HepG2 (cell line): ENCODE measurements at regions not wholly inside any gene's neighbourhood (a gene's known extent, or its start where the extent isn't known, plus 50 kb on each side); places are given as distances from the start of the nearest gene placed in this dataset.

Experiments used
- ATAC-seq: fragments of 200-7000 bp; cut with Tn5 transposase; 3 replicates; pipeline ENCODE4 v1.9.1; 2020; ENCODE audit warnings: mild to moderate bottlenecking, moderate library complexity
- BruUV-seq: library from RNA; stranded (reverse); fragments of 400-500 nt; replicated peaks from 2 replicates; lab custom pipeline; 2021; lab: Mats Ljungman, UMichigan
- CTCF ChIA-PET: fragments of 300-600 bp; formaldehyde crosslinking; extraction: SDS; loops from one replicate; lab custom pipeline; 2021; ENCODE audit warnings: low total read pairs, inconsistent platforms, low intra/inter-chr PET ratio; lab: Yijun Ruan, JAX
- POLR2A ChIA-PET: fragments of 350-600 bp; sonication (Branson Sonifier 250); formaldehyde crosslinking; loops from one replicate; lab custom pipeline; 2020; ENCODE audit warnings: antibody characterized with exemption, inconsistent platforms; lab: Yijun Ruan, JAX
- DNase-seq: peaks from one replicate; pipeline ENCODE4 v3.0.0-alpha.2; 2015; ENCODE audit warnings: low spot score
- FAIRE-seq: peaks from 3 replicates; lab custom pipeline; 2011; peaks lifted over from hg19 to GRCh38; lab: Jason Lieb, UNC
- H2AFZ ChIP-seq: one replicate; pipeline ENCODE4 v1.6.1; 2011; ENCODE audit warnings: low read length, inconsistent platforms
- H3K27ac ChIP-seq: fragments of 300-600 bp; 3 replicates; pipeline ENCODE4 v1.8.0; 2011; ENCODE audit warnings: mixed run types, mild to moderate bottlenecking, mixed read lengths, low read length, inconsistent platforms; ENCODE audit not compliant: insufficient read depth; ENCODE audit errors: extremely low read length
- H3K27me3 ChIP-seq, 2 experiments: fragments of 200-600 bp in 1 of 2; 2 replicates in 1 of 2; 3 replicates in 1 of 2; pipeline versions ENCODE4 v1.6.0 to v1.8.0; 2011; ENCODE audit warnings: low read length in 2 of 2, mild to moderate bottlenecking in 2 of 2, moderate library complexity in 2 of 2, inconsistent platforms in 1 of 2; ENCODE audit not compliant: insufficient read depth in 2 of 2, control insufficient read depth in 1 of 2
- H3K36me3 ChIP-seq, 2 experiments: fragments of 200-600 bp in 1 of 2; replicated peaks in 1 of 2; 2 replicates in 1 of 2; 3 replicates in 1 of 2; pipeline versions ENCODE4 v1.5.1 to v1.8.0; 2011; ENCODE audit warnings: low read length in 2 of 2, inconsistent platforms in 1 of 2; ENCODE audit not compliant: insufficient read depth in 2 of 2, control insufficient read depth in 1 of 2
- H3K4me1 ChIP-seq: 2 replicates; pipeline ENCODE4 v1.5.1; 2012; ENCODE audit warnings: low read length, inconsistent platforms; ENCODE audit not compliant: insufficient read depth
- H3K4me2 ChIP-seq: 2 replicates; pipeline ENCODE4 v1.6.0; 2011; ENCODE audit warnings: low read depth, low read length, inconsistent platforms
- H3K4me3 ChIP-seq, 3 experiments: fragments of 200-600 bp in 1 of 3; sonication (generic), shearing (Covaris generic) in 1 of 3; replicated peaks in 1 of 3; 2 replicates each; pipeline ENCODE4 v1.5.1; 2011 to 2016; ENCODE audit warnings: low read length in 3 of 3, inconsistent platforms in 2 of 3, low read depth in 2 of 3, mild to moderate bottlenecking in 2 of 3, control low read depth in 1 of 3, mixed read lengths in 1 of 3; ENCODE audit not compliant: insufficient read depth in 1 of 3
- H3K79me2 ChIP-seq: one replicate; pipeline ENCODE4 v1.6.1; 2011; ENCODE audit warnings: low read length, inconsistent platforms; ENCODE audit not compliant: insufficient read depth
- H3K9ac ChIP-seq: 2 replicates; pipeline ENCODE4 v1.6.0; 2011; ENCODE audit warnings: mild to moderate bottlenecking, low read depth, low read length, inconsistent platforms; ENCODE audit not compliant: insufficient read depth
- H3K9me3 ChIP-seq: 2 replicates; pipeline ENCODE4 v1.5.1; 2012; ENCODE audit warnings: mild to moderate bottlenecking, low read length
- H4K20me1 ChIP-seq: 2 replicates; pipeline ENCODE4 v1.6.0; 2011; ENCODE audit warnings: inconsistent platforms, mild to moderate bottlenecking, low read length, moderate library complexity; ENCODE audit not compliant: insufficient read depth
- ATM ChIP-seq: fragments of 450-650 bp; IDR thresholded peaks from 2 replicates; pipeline ENCODE4 v1.7.1; 2017; ENCODE audit warnings: mild to moderate bottlenecking, borderline replicate concordance
- MAZ ChIP-seq, 2 experiments: sonication (generic) in 1 of 2; formaldehyde crosslinking in 1 of 2; IDR thresholded peaks; 2 replicates each; pipeline versions ENCODE4 v1.5.0 to v1.6.1; 2012 to 2020; ENCODE audit warnings: low read depth in 2 of 2, mild to moderate bottlenecking in 2 of 2, borderline replicate concordance in 1 of 2, improper control_type of control experiment in 1 of 2, low read length in 1 of 2, missing genetic modification reagents in 1 of 2, moderate library complexity in 1 of 2
- PHB2 ChIP-seq: fragments of 450-650 bp; IDR thresholded peaks from 2 replicates; pipeline ENCODE4 v1.6.1; 2018; ENCODE audit not compliant: partially characterized antibody
- ZFP1 ChIP-seq: IDR thresholded peaks from 2 replicates; pipeline ENCODE4 v1.6.1; 2016
- ZNF713 ChIP-seq: sonication (generic); formaldehyde crosslinking; IDR thresholded peaks from 2 replicates; pipeline ENCODE4 v1.4.0; 2020; ENCODE audit warnings: mild to moderate bottlenecking, missing genetic modification reagents
- ZSCAN9 ChIP-seq: IDR thresholded peaks from 2 replicates; pipeline ENCODE4 v1.6.1; 2016; ENCODE audit warnings: borderline replicate concordance
- WGBS: methylation state at CpG from one replicate; pipeline ENCODE4 v1.1.6; 2017; ENCODE audit warnings: low lambda C conversion rate; 5-methylcytosine and 5-hydroxymethylcytosine counted together
- in situ Hi-C: cut with HindIII; loops from 2 replicates; pipeline ENCODE4 v1.10.0; 2017; ENCODE audit warnings: low pct_unique_long_range_greater_than_20kb; ENCODE audit not compliant: extremely low pct_ligation_motif_present
- intact Hi-C: fragments of 100-400 bp; cut with micrococcal nuclease; formaldehyde crosslinking; loops from one replicate; pipeline ENCODE4 v1.10.0; 2022; ENCODE audit not compliant: unreplicated experiment
- TF ChIP-seq, protein P1 (sequence below): sonication (generic); formaldehyde crosslinking; IDR thresholded peaks from 2 replicates; pipeline ENCODE4 v1.5.0; 2020; ENCODE audit warnings: missing genetic modification reagents, mild to moderate bottlenecking, borderline replicate concordance
- TF ChIP-seq, protein P2 (sequence below): sonication (generic); formaldehyde crosslinking; conservative IDR thresholded peaks from 2 replicates; pipeline ENCODE4 v1.8.0; 2022; ENCODE audit warnings: missing genetic modification reagents
- TF ChIP-seq, protein P3 (sequence below): sonication (generic); formaldehyde crosslinking; IDR thresholded peaks from 2 replicates; pipeline ENCODE4 v1.4.0; 2020; ENCODE audit warnings: mild to moderate bottlenecking, missing genetic modification reagents
- TF ChIP-seq, protein P4 (sequence below): sonication (generic); formaldehyde crosslinking; IDR thresholded peaks from 2 replicates; pipeline ENCODE4 v1.4.0; 2020; ENCODE audit warnings: low read depth, mild to moderate bottlenecking, missing genetic modification reagents

DNA sequence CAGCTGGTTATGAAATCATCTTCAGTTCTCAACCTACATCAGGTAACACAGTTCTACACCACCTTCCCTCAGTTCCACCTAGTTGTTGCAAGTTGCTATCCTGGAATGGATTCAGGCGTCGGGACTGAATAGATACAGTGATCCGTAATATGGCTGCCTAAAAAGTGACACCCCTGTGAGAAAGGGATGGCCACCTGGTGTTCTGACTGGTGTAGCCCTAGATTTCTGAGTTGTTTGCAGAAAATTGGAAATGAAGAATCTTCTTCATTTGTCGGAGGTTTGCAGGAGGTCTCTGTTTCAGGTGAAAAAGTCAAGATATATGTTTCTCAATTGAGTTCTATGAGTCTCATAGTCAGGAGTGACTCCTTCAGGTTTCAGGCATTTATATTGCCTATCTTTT, 225.8 kb upstream of the ELAC2 start:
- CTCF ChIA-PET: no interaction called here
- TF ChIP-seq MAZ (IDR thresholded peaks at IDR 0.05; ENCODE audit: borderline replicate concordance, low read depth, low read length) (no peak), MAZ (CRISPR knock-in tag; IDR thresholded peaks at IDR 0.05; ENCODE audit: low read depth) (no peak), ZFP1 (CRISPR knock-in tag) (no peak), ZSCAN9 (CRISPR knock-in tag) (no peak), ZNF713 (CRISPR knock-in tag) (no peak), PHB2 (no peak), ATM (no peak)
- TF ChIP-seq, protein P1, sequence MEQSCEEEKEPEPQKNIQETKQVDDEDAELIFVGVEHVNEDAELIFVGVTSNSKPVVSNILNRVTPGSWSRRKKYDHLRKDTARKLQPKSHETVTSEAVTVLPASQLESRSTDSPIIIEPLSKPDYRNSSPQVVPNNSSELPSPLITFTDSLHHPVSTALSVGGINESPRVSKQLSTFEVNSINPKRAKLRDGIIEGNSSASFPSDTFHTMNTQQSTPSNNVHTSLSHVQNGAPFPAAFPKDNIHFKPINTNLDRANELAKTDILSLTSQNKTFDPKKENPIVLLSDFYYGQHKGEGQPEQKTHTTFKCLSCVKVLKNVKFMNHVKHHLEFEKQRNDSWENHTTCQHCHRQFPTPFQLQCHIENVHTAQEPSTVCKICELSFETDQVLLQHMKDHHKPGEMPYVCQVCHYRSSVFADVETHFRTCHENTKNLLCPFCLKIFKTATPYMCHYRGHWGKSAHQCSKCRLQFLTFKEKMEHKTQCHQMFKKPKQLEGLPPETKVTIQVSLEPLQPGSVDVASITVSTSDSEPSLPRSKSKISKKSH (CRISPR knock-in tag): no peak
- TF ChIP-seq, protein P2, sequence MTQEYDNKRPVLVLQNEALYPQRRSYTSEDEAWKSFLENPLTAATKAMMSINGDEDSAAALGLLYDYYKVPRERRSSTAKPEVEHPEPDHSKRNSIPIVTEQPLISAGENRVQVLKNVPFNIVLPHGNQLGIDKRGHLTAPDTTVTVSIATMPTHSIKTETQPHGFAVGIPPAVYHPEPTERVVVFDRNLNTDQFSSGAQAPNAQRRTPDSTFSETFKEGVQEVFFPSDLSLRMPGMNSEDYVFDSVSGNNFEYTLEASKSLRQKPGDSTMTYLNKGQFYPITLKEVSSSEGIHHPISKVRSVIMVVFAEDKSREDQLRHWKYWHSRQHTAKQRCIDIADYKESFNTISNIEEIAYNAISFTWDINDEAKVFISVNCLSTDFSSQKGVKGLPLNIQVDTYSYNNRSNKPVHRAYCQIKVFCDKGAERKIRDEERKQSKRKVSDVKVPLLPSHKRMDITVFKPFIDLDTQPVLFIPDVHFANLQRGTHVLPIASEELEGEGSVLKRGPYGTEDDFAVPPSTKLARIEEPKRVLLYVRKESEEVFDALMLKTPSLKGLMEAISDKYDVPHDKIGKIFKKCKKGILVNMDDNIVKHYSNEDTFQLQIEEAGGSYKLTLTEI (CRISPR knock-in tag): no peak
- TF ChIP-seq, protein P3, sequence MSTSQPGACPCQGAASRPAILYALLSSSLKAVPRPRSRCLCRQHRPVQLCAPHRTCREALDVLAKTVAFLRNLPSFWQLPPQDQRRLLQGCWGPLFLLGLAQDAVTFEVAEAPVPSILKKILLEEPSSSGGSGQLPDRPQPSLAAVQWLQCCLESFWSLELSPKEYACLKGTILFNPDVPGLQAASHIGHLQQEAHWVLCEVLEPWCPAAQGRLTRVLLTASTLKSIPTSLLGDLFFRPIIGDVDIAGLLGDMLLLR: no peak
- TF ChIP-seq, protein P4, sequence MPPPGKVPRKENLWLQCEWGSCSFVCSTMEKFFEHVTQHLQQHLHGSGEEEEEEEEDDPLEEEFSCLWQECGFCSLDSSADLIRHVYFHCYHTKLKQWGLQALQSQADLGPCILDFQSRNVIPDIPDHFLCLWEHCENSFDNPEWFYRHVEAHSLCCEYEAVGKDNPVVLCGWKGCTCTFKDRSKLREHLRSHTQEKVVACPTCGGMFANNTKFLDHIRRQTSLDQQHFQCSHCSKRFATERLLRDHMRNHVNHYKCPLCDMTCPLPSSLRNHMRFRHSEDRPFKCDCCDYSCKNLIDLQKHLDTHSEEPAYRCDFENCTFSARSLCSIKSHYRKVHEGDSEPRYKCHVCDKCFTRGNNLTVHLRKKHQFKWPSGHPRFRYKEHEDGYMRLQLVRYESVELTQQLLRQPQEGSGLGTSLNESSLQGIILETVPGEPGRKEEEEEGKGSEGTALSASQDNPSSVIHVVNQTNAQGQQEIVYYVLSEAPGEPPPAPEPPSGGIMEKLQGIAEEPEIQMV (CRISPR knock-in tag): no peak
- H3K27me3 ChIP-seq: no peaks in the 10 kb centered on the region
- intact Hi-C loops: no loop called here
- H3K4me2 ChIP-seq: no peak overlapping the region
- no peak overlapping the region for H3K9ac ChIP-seq
- WGBS: 85% methylated on average over 4 of the region's 4 CpGs
- ATAC-seq: no peak
- POLR2A ChIA-PET: no interaction called here
- no peak overlapping the region for H3K4me3 ChIP-seq
- H2AFZ ChIP-seq: no peak overlapping the region
- no peaks in the 10 kb centered on the region for H3K36me3 ChIP-seq
- H4K20me1 ChIP-seq: no peaks in the 10 kb centered on the region
- DNase-seq: no peak
- no peak for FAIRE-seq
- H3K27ac ChIP-seq: no peak overlapping the region
- no TSS peak for BruUV-seq
- no peaks in the 10 kb centered on the region for H3K9me3 ChIP-seq
- H3K79me2 ChIP-seq: no peaks in the 10 kb centered on the region
- H3K4me1 ChIP-seq: no peaks in the 10 kb centered on the region
- in situ Hi-C loops: no loop called here
